GM19351 (cell line): ENCODE measurements at regions not wholly inside any gene's neighbourhood (a gene's known extent, or its start where the extent isn't known, plus 50 kb on each side); places are given as distances from the start of the nearest gene placed in this dataset.
"Not testable (repeated sequence)": the region's sequence is repeated elsewhere in the genome, so short reads cannot be mapped to it uniquely, and the experiment has no call there.

Experiments
- ATAC-seq: cut with Tn5 transposase; IDR thresholded peaks from one replicate; pipeline ENCODE4 v1.9.1; 2021; ENCODE audit warnings: mild to moderate bottlenecking, moderate library complexity; ENCODE audit not compliant: unreplicated experiment

DNA sequence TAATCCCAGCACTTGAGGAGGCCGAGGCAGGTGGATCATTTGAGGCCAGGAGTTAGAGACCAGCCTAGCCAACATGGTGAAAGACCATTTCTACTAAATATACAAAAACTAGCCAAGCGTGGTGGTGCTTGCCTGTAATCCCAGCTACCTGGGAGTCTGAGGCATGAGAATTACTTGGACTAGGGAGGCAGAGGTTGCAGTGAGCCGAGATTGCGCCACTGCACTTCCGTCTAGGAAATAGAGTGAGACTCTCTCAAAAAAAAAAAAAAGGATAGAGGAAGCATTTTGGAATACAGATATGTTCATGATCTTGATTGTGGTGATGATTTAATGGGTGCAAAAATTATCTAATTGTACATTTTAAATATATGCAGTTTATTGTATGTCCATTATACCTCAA lies 67.8 kb upstream of the GBE1 start:
- ATAC-seq, result not testable (repeated sequence)

DNA sequence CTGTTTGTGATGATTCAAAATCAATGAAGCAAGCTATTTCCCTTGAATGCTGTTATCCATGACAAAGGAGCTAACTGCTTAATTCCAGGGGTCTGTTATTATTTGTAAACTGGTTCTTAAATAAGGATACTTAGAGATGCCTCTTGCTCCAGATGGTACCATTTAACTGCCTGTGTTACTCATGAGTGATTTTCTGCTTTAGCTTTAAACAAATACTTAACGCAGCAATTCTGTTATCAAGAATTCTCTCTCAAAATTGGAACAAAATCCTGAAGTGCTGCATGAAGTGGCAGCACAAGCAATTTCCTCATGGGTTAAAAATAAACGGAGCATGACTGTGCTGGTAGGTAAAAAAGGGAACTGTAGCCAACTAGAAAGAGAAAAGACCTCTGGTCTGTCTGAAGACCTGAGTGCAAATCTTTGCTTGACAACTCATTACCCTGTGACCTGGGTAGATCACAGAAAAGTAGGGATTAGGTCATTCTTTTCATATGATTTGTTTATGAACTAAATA lies 62.5 kb upstream of the GBE1 start:
- peak; percentile 98 for ATAC-seq

DNA sequence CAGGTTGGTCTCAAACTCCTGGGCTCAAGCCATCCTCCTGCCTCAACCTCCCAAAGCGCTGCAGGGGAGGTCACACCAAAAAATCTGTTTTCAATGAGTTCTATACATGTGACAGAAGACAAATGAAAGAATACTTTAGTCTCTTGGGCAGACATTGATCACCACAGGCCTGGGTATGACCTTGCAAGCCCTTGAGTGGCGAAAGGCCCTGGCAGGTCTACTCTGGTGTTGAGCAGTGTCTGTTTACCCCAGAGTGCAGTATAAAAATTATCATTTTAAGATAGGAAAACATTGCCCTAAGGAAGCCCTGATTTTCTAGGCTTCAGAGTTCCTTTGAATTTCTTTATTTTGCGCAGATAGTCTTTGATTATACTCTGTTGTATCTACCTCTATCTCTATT lies 61.6 kb upstream of the GBE1 start:
- no peak for ATAC-seq

DNA sequence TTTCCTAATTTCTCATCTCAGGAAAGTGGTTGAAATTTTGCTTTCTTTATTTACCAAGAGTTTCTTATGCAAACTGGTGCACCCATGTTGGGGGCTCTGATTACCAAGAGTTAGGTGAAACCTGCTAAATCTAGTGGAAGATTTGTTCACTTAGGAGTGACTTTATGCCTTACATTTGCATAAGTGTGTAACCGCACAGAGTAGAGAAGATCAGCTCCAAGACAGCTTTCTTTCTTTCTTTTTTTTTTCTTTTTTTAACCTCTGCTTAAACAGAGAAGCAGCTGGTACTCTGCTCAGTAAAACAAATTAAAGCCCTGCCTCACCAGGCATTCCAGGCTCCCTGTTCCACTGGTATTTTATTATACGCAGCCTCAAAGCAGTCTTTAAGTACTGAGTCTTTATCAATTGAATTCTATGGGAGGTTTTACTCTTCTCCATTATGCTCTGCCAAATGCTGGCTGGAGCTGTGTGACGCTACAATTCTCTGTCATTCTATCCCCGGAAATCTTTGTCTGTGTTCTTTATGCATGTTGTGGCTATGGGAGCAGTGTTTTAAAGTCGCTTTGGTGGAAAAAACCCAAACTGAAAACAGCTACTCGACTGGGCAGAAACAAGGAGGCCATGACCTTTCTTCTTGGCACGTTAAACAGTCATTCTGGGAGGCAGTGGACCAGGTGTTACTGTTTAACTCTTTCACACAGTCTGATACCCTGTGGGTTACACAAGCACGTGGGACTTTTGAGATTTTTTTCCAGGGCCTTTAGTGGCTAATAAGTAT lies 55.2 kb upstream of the GBE1 start:
- ATAC-seq, result peak; percentile 99

DNA sequence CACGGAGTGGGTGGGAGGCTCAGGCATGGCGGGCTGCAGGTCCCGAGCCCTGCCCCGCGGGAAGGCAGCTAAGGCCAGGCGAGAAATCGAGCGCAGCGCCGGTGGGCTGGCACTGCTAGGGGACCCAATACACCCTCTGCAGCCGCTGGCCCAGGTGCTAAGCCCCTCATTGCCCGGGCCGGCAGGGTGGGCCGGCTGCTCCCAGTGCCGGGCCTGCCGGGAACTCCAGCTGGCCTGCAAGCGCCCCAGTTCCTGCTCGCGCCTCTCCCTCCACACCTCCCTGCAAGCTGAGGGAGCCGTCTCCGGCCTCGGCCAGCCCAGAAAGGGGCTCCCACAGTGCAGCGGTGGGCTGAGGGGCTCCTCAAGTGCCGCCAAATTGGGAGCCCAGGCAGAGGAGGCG lies 50.7 kb upstream of the GBE1 start:
- not testable (repeated sequence) for ATAC-seq
